GM18526 (cell line): ENCODE measurements at regions not wholly inside any gene's neighbourhood (a gene's known extent, or its start where the extent isn't known, plus 50 kb on each side); places are given as distances from the start of the nearest gene placed in this dataset.

Experiments
- POLR2A ChIP-seq: IDR thresholded peaks from 3 replicates; pipeline ENCODE4 v1.6.1; 2011; ENCODE audit not compliant: insufficient read length; ENCODE audit errors: extremely low read depth

GRCh38 chrX:40331762-40332161, 234.0 kb upstream of the BCOR start:
- TF ChIP-seq POLR2A: no peak

GRCh38 chrX:40331353-40331752, 233.6 kb upstream of the BCOR start:
- no peak for TF ChIP-seq POLR2A

- TF ChIP-seq POLR2A: no peak
Measured at GRCh38 chrX:40329616-40330015, 231.9 kb upstream of the BCOR start.

- no peak for TF ChIP-seq POLR2A
Measured at GRCh38 chrX:40327085-40327484, 229.3 kb upstream of the BCOR start.

- TF ChIP-seq POLR2A: no peak
Measured at GRCh38 chrX:40326186-40326965, 228.6 kb upstream of the BCOR start.

- TF ChIP-seq POLR2A: no peak
Measured at GRCh38 chrX:40325161-40325560, 227.4 kb upstream of the BCOR start.

- TF ChIP-seq POLR2A: no peak
Measured at GRCh38 chrX:40323977-40324376, 226.2 kb upstream of the BCOR start.

DNA sequence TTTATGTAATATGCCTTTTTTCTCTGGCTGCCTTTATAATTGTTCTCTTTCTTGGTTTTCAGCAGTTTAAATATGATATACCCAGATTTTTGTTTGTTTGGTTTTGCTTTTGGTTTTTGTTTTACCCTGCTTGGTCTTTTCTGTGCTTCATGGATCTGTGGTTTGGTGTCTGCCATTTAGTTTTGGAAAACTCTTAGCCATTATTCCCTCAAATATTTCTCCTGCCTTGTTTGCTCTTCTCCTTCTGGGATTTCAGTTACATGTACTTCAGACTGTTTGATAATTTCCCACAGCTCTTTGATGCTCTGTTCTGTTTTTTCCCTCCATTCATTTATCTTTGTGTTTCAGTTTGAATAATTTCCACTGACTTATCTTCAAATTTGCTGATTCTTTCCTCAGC, 223.1 kb upstream of the BCOR start:
- TF ChIP-seq POLR2A: no peak

GRCh38 chrX:40318801-40319200, 221.0 kb upstream of the BCOR start:
- TF ChIP-seq POLR2A: no peak

DNA sequence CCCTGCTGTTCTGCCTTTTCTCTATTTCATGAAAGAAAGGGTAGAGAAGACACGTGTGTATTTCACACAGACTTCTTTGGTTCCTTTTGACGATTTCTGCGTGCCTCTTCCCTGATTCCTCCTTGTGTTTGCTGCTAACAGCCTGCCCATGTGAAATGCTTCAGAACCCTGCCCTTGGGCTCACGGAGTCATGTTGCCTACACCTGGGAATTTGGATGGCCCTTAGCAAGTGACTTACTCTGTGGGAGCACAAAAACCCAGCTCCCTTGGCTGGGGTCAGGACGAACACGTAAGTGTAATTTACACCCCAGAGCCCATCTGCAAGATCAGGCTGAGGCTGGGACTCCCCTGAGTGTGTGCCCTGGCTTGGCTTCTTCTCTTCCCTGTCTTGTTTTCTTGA, 220.3 kb upstream of the BCOR start:
- no peak for TF ChIP-seq POLR2A

- no peak for TF ChIP-seq POLR2A
Measured at GRCh38 chrX:40316502-40316901, 218.7 kb upstream of the BCOR start.

DNA sequence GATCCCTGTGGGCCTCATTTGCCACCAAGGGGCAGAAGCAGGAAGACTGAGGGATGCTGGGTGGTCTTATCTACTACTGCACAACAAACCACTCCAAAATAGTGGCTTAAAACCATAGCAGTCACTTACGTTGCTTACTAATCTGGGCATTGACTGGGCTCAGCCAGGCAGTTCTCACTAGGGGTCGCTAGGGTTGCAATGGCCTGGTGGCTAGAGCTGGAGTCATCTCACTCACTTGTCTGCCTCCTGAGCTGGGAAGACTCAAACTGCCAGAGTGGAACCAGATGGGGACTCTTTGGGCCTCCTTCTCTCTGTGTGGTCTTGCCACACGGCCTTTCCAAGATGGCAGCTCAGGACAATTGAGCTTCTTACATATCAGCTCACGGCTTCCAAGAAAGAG, 216.3 kb upstream of the BCOR start:
- TF ChIP-seq POLR2A: no peak

DNA sequence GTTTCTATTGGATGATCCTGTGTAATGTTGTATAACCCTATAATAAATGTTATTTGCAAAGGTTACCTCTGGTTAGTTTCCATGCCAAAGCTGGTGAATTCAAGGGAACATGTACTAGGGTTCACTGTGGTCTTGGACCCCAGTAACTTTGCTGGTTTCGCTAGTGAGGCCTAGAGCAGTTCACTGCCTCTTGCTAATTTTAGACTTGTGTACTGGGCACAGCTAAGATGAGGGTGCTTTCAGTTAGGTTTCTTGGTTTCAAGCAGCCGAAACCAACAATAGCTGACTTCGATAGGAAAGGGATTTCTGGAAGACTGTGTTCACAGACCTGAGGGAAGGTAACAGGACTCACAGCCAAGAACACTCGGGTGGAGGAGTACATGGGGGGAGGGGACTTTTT, 215.5 kb upstream of the BCOR start:
- TF ChIP-seq POLR2A: no peak

DNA sequence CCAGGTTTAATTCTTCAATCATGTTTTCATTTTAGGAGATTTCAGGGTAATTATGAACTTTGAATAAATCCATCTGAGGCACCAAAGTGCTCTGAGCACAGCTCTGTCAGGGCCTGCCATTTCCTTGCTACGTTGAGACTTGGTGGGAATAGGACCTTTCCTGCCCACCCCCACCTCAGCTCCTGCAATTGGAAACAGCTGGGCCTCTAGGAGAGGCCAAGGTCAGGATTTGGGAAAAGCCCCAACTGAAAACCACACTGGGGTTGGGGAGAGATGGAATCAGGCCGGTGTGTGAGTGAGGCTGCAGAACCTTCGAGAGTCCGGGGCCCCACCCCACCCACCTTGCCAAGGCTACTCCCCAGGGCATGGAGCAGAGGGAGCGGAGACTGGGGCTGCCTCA, 212.7 kb upstream of the BCOR start:
- no peak for TF ChIP-seq POLR2A

DNA sequence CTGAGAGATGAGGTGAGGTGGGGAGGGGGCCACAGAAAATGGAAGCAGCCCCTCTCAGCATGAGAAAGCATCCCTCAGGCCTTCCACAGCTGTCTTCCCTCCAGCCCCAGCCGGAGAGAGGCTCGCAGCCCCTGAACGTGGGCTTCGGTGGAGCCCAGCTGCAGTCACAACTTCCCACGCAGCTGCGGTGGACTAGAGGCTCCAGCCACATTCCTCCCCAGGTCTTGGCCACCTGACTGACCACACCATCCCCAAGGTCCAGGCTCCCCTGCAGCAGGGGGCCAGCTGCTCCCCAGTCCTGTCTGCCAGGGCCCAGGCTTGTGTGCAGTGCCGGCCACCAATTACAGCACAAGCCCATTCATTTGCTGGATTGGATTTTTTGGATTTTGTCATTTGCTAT, 212.3 kb upstream of the BCOR start:
- TF ChIP-seq POLR2A: no peak

- no peak for TF ChIP-seq POLR2A
Measured at GRCh38 chrX:40307871-40308270, 210.1 kb upstream of the BCOR start.

- no peak for TF ChIP-seq POLR2A
Measured at GRCh38 chrX:40304115-40304514, 206.4 kb upstream of the BCOR start.
